ENCODE measurements at regions not wholly inside any gene's neighbourhood (a gene's known extent, or its start where the extent isn't known, plus 50 kb on each side); places are given as distances from the start of the nearest gene placed in this dataset.

- no peak for TF ChIP-seq CTCF (IDR thresholded peaks at IDR 0.05)
- TF ChIP-seq POLR2A (IDR thresholded peaks at IDR 0.05) = no peak
Measured at GRCh38 chr2:185978634-185979407, 240.2 kb downstream of the FSIP2 start.
